Panc1 (cell line): ENCODE measurements at regions not wholly inside any gene's neighbourhood (a gene's known extent, or its start where the extent isn't known, plus 50 kb on each side); places are given as distances from the start of the nearest gene placed in this dataset.

Experiments used
- POLR2AphosphoS5 ChIP-seq: IDR thresholded peaks from 2 replicates; pipeline ENCODE4 v1.6.1; 2012; ENCODE audit warnings: mild to moderate bottlenecking, low read depth, low read length, moderate library complexity
- TCF7L2 ChIP-seq: IDR thresholded peaks from 2 replicates; pipeline ENCODE4 v1.6.1; 2011; ENCODE audit warnings: mild to moderate bottlenecking, low read depth, low read length, inconsistent platforms
- TF ChIP-seq, protein P1 (sequence below): fragments of 450-650 bp; IDR thresholded peaks from 2 replicates; pipeline ENCODE4 v1.5.1; 2017; ENCODE audit warnings: mild to moderate bottlenecking

DNA sequence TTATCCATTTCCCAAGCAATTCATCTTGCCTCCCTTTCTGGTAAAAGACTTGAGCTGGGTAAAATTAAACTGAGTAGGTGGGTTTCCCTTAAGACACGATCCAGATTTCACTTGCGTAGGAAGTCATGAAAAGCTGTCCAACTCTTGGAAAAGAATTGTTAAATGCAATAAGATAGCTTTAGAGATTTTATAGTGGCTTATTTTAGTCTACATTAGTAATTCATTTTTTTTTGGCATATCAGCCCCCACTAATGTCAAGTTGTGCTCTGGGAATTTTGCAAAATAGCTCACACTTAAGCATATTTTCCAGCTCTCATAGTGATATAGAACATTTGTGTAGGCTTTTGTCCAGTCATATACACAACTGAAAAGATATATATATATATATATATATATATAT, 344.7 kb upstream of the FIGN start:
- TF ChIP-seq POLR2AphosphoS5 = no peak
- TF ChIP-seq, protein P1, sequence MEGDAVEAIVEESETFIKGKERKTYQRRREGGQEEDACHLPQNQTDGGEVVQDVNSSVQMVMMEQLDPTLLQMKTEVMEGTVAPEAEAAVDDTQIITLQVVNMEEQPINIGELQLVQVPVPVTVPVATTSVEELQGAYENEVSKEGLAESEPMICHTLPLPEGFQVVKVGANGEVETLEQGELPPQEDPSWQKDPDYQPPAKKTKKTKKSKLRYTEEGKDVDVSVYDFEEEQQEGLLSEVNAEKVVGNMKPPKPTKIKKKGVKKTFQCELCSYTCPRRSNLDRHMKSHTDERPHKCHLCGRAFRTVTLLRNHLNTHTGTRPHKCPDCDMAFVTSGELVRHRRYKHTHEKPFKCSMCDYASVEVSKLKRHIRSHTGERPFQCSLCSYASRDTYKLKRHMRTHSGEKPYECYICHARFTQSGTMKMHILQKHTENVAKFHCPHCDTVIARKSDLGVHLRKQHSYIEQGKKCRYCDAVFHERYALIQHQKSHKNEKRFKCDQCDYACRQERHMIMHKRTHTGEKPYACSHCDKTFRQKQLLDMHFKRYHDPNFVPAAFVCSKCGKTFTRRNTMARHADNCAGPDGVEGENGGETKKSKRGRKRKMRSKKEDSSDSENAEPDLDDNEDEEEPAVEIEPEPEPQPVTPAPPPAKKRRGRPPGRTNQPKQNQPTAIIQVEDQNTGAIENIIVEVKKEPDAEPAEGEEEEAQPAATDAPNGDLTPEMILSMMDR = no peak
- TF ChIP-seq TCF7L2 = no peak
